CD4-positive, alpha-beta T cell treated with Interleukin-6 at 100 ng/mL for 8 hours (primary cell): ENCODE measurements at regions not wholly inside any gene's neighbourhood (a gene's known extent, or its start where the extent isn't known, plus 50 kb on each side); places are given as distances from the start of the nearest gene placed in this dataset.

Experiments used
- DNase-seq: peaks from one replicate; pipeline ENCODE4 v3.0.0-alpha.2; 2020; ENCODE audit warnings: mixed read lengths, low spot score

GRCh38 chr11:32002311-32002710 is 88.6 kb upstream of the RCN1 start:
- no peak for DNase-seq

GRCh38 chr11:31997955-31998354 is 92.9 kb upstream of the RCN1 start:
- DNase-seq = no peak

DNA sequence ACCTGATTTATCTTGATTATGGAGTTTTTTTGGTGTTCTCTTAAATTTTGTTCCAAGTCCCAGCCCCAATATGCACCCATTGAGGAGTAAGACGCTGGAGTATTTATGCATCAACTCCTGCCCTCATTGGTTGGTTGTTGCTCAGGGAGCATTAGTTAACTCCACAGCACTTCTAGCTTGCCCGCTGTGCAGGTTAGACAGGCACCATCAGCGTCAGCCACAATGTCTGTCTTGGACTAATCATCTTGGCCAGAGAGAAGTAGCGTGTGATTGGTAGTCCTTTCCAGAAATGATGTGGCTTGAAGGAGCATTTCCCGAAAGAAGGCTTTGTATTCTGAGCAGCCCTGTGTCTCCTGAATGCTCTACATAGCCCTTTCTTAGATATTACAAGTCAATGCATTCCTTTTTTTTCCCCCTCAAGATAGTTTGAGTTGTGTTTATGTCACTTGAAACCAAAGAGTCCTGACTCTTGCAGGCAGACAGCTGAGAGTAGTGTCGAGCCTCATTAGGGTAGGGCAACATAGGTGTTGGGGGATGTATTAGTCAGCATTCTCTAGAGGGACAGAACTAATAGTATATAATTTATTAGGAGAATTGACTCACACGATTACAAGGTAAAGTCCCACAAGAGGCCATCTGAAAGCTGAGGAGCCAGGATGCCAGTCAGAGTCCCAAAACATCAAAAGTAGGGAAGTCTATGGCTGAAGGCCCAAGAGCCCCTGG is 94.6 kb upstream of the RCN1 start:
- no peak for DNase-seq

DNA sequence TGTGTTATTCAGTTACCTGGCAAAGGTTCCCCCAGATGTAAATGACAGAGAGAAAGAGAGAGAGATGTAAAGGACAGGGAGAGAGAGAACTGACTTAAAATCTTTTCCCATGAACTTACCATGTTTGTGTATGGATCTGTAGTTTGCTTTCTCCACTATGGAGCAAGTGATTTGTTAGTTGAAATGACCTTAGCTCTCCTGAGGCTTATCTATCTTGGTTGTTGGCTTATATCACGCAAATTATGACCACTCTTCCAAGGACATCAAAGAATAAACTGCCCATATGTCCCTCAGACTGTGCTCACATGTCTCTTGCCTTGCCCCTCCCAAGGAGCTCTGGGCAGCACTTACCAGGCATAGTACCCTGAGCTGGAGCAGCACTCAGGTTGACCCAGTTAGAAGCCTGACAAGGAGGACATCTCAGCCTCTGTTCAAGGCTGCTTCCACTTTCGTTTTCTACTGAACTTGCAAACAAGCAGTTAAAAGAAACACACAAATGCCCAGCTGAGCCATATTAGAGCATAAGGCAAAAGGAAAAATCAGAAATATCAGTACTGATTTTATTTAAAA is 95.3 kb upstream of the RCN1 start:
- DNase-seq = peak; percentile 9

GRCh38 chr11:31995032-31995431 is 95.8 kb upstream of the RCN1 start:
- no peak for DNase-seq

DNA sequence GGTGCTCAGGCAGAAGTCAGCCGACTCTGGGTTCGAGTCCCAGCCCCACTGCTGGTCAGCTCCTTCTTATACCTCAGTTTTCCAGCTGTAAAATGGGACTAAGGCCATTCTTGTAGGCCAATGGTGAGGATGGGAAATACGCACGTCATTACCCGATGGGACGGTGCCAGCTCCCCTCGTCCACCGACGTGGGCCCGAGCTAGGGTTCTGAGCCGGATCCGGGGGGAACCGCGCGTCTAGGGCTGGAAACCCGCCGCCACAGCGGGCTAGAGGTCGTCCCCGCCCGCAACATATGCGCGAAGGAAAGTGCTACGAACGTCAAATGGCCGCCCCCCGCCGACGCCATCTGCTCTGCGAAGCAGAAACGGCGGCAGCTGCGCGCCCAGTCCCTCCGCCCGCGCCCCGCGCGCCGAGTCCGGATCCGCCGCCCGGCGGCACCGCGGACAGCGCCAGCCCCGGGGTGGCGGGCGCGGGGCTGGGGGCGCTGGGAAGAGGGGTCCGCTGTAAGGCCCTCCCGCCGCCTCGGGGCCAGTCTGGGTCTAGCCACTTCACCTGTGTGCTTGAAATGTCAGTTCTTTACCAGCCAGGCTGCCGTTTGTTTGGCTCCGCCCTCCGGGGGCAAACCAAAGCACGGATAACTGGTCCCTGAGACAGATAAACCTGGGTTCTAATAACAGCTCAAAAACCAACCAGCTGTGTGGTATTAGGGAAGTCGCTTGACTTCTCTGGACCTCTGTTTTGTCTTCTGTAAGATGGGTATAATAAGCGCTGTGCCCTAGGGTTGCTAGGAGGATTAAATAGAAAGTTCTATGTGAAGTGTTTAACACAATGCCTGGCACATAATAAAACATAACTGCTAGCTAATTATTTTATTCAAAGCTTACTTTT is 103.5 kb upstream of the RCN1 start:
- no peak for DNase-seq

- DNase-seq = no peak
Measured at GRCh38 chr11:31986201-31986889, 104.5 kb upstream of the RCN1 start.

DNA sequence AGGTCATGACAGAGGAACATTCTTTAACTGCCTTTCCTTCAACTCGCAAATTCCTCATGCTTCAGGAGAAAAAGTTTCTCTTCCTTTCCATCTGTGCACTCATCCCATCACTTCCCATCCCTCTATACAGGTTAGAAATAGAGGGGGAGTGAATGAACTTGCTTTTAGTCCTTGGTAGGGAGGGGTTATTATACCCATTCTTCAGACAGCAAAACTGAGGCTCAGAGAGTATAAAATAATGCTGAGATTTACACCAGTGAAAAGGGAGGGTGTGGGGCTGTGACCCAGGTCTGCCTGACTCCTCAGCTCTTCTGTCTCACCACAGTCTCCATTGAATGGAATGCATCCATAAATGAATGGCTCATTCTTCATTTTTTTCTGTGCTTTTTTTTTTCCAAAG is 109.4 kb upstream of the RCN1 start:
- no peak for DNase-seq

DNA sequence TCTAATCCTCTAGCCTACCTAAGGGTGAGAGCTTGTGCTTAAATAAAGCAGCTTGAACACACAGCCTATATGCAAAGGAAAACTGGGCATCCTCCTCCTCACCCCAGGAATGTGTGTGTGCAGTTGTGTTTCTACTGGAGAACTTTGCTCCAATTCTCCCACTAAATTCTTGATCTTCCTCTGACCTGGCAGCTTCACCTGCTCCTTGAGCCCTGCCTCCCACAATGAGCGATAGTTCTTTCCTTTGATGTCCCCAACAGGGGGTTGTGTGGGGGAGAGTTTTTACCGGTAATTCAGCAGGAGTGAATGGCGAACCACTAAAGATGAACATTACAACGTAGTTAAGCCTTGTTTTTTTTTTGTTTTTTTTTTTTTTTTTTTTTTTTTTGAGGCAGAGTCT is 113.5 kb upstream of the RCN1 start:
- no peak for DNase-seq

DNA sequence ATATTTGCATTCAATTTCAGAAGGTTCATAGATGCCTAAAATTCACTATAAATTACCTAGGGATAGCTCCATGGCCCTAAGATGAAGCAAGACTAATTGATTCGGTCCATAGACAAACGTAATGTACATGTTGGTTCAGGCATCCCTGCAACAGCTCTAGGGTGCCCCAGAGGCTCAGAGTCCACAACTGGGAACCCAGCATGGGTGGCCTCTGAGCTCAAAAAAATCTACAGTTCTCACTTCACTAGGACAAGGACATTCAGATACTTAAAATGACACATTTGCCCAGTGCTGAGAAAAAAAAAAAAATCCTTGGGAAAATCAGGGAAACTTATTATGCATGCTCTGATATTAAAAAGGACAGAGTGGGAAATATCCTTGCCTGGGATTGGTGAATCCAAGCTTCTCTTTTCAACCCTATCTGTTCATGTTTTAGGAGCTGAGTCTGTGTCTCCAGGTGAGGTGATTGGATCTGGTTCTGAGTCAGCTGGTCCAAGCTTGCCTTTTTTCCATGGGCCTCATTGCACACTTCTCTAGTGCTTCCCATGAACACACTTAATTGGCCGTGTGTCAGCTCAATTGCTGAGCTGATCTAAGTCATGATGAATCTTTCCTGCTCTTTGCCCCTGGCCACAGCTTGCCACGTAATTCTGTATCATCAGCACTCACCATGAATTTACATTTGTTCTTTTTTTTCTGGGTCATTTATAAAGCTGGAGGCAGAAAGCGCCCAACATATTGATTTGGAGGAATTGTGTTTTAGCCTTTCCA is 116.3 kb upstream of the RCN1 start:
- DNase-seq = no peak

- no peak for DNase-seq
Measured at GRCh38 chr11:31973172-31973571, 117.7 kb upstream of the RCN1 start.

- DNase-seq = no peak
Measured at GRCh38 chr11:31972623-31973022, 118.3 kb upstream of the RCN1 start.

DNA sequence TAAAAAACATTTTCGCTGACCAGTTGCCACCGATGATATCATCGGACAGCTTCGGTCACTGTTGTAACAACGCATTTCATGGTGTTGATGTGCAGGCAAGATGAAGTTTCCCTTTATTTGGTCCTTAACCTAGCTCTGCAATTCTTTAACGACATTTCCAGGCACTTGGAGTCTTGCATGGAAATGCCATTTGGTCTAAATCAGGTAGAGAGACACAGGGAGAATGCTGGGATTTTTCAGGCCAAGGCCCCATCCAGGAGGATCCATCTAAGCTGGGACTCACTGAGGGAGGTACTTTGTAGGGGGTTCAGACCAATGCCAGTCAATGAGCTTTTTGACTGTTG is 121.5 kb upstream of the RCN1 start:
- no peak for DNase-seq

- DNase-seq = no peak
Measured at GRCh38 chr11:31968461-31969358, 122.2 kb upstream of the RCN1 start.

DNA sequence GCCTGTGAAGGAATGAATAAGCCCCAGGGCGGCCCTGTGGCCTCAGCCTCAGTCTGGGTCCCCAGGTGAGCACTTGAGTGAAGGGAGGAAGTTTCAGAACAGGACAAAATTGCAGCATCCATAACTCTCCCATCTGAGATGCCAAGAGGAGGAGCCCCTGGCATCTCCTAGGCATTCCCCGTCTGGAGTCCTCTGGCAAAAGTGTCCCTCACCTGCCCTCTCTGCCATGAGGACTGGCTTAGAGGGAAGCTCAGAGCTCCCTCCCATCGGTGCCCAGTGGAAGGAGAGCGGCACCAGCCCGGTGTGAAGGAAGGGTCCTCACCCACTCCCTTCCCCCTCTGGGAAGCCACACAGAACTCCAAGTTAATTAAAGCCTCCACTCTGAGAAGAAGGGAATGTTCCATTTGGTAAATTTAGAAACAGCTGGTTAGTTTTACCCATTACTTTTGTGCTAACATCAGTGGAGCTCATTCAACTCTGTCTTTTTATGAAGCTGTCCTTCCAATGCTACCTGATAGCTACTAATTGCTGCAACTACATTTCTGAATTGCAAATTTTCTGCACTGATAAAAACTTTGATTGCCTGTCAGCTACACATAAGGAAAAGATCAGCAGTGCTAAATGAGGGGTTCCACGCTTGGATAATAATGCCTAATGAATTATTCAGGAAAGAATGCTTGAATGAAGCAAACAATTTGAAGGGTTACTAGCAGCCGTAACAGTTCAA is 123.3 kb upstream of the RCN1 start:
- no peak for DNase-seq

DNA sequence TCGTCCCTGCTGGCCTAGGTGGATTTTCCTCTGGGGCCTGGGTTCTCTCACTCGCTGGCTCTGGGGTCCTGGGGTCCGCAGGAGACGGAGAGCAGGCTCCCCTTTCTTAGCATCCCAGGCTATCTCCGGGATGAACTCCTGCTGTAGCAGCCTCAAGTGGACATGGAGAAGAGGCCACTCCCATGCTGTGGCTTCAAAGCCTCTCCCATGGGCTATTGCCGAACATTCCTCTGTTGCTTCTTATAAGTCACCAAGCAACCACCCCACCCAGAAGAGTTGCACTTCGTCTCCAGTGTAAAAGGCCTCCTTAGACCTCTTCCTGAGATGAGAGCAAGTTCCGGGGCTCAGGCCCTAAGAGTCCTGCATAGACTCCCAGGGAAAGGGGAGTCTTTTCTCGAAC is 124.0 kb upstream of the RCN1 start:
- no peak for DNase-seq

DNA sequence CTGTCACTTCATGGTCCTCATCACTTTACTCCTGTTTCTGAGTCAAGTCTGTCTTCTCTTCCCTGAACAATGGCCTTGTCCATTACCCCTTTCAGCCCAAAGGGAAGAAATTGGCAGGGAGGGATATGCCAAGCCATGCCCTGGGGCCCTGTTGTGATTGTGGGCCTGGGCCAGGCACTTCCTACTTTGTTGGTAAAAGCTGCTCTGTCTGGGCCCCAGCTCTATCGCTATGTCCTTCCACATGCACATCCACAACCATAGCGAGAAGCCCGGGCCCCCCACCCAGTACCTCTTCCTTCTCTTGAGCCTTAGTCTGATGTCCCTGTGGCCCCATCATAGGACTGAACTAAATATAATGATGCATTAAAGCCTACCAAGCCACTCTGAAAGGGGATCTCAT is 126.7 kb upstream of the RCN1 start:
- no peak for DNase-seq

- no peak for DNase-seq
Measured at GRCh38 chr11:31960126-31960525, 130.7 kb upstream of the RCN1 start.

- no peak for DNase-seq
Measured at GRCh38 chr11:31959716-31960115, 131.2 kb upstream of the RCN1 start.

- peak; percentile 20 for DNase-seq
Measured at GRCh38 chr11:31958076-31958735, 132.7 kb upstream of the RCN1 start.
